ENCODE measurements at regions not wholly inside any gene's neighbourhood (a gene's known extent, or its start where the extent isn't known, plus 50 kb on each side); places are given as distances from the start of the nearest gene placed in this dataset.
"Not testable (repeated sequence)": the region's sequence is repeated elsewhere in the genome, so short reads cannot be mapped to it uniquely, and the experiment has no call there.

GRCh38 chr13:103517066-103517767 is 451.0 kb upstream of the SLC10A2 start:
- no peak for DNase-seq (ENCODE audit: low read depth)

DNA sequence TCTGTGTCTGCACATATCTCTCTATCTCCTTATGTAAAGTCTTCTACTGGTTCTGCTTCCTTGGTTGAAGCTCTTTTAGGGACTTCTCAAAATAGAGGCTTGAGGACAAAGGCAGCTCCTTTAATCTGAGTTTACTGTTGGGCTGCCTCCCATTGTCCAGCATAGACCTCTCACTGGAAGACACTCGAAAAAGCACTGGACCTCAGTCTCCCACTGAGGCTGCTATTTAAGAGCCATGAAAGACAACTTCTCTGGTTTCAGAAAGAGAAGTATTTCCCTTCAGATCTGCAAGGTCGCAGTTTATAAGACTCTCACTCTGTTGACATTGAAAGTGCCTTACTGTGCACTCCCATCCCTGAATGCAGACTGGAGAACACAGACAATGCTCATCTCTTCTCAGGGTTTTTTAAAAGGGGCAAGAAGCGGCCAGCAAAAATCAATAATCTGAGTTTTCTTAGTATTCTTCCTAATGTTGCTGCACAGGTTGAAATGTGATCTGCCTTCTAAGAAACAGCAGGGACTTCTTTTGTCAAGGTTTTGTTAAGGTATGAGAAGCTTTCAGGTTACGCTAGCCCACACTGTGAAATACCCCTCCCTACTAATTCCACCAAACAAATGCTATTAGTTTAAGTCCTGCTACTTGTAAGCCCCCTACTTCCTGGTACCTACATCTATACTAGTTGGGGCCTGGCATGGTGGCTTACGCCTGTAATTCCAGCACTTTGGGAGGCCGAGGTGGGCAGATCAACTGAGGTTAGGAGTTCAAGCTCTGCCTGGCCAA is 450.0 kb upstream of the SLC10A2 start:
- no peak for DNase-seq (ENCODE audit: low read depth)

- no peak for DNase-seq (ENCODE audit: low read depth)
These were observed 449.2 kb upstream of the SLC10A2 start for GRCh38 chr13:103515410-103515809.

DNA sequence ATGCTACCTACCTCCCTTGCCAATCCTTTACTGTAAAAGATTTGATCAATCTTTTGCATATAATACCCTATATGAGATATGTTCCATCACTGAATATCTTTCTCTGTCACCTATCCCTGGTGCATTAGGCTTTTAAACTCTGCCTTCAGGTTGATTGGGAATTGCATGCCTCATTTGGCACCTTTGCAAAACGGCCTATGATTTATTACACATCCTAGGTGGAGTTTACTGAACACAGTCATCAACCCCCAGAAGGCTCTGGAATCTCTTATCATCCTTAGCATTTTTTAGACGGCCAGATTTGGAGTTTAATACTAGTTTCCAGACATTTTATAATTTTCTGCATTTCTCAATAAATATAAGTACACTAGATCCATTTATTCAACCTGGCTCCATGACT is 448.4 kb upstream of the SLC10A2 start:
- DNase-seq (ENCODE audit: low read depth) = no peak

DNA sequence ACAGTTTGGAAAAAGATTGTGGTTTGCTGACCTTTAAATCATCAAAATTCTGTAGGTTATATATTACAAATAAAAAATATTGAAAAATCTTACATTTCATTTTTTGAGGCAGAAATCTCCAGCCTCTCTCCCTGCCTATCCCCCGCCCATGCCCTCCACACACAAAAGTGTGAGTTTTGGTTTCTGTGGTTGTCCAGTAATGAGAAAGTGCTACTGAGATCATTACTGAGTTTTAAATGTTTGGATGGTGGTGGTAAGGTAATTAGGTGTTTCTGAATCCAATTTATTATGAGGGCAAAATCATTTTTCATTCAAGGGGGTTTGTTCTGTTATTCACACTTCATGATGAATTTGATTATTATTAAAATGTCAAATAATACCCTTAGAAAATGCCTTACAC is 448.0 kb upstream of the SLC10A2 start:
- no peak for DNase-seq (ENCODE audit: low read depth)

GRCh38 chr13:103510007-103510535 is 443.9 kb upstream of the SLC10A2 start:
- DNase-seq (ENCODE audit: low read depth) = no peak

- no peak for DNase-seq (ENCODE audit: low read depth)
These were observed 431.2 kb upstream of the SLC10A2 start for GRCh38 chr13:103497404-103497803.

DNA sequence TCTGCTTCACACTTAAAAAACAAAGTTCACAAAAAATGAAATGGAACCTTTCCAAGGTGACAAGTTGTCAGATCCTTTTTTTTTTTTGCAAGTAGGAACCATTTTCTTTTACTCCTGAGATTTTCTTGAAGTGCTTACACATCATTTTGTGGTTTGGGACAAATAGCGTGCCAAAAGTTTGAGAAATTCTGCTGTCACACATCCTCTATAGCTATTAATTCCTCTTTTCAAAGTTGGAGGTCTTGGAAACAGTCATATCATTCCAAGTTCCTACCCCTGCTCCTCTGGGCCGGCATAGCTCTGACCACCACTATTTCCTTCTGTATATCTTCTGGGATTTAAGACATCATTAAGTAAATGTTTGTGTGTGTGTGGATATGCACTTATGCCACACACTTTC is 421.6 kb upstream of the SLC10A2 start:
- no peak for DNase-seq (ENCODE audit: low read depth)

DNA sequence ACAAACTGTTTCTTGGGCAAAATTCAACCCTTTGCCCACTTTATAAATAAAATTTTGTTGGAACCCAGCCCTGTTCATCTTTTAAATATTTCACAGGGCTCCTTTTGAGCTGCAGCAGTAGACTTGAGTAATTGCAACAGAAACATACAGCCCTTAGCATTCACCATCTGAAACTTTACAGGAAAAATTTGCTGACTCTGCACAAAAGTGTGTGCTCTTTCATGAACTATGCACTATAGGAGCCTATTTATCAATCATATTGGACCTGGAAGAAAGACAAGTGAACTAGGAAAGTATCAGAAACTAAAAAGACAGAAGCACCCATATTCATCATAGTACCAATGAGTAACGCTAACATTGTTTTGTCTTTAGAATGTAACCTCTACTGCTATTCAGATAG is 406.9 kb upstream of the SLC10A2 start:
- DNase-seq (ENCODE audit: low read depth) = no peak

- no peak for DNase-seq (ENCODE audit: low read depth)
These were observed 405.7 kb upstream of the SLC10A2 start for GRCh38 chr13:103471896-103472295.

DNA sequence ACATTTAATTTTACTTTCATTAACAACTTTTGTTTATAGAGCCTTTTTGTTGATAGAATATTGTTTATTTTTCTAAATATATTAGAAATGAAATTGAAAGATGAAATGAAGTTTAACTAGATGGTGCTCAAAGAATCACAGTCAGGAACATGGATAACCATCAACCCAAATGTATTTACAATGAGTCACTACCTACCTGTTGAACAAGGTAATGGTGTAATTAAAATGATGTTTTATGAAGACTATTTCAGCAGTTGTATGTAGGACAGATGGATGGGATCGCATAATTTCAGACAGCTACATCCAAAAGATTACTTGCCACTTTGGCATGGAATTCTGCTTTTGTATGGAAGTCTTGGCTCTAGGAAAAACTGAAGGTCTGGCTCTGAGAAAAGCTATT is 403.6 kb upstream of the SLC10A2 start:
- no peak for DNase-seq (ENCODE audit: low read depth)

GRCh38 chr13:103466761-103467160 is 400.5 kb upstream of the SLC10A2 start:
- no peak for DNase-seq (ENCODE audit: low read depth)

GRCh38 chr13:103460246-103460645 is 394.0 kb upstream of the SLC10A2 start:
- not testable (repeated sequence) for DNase-seq (ENCODE audit: low read depth)

DNA sequence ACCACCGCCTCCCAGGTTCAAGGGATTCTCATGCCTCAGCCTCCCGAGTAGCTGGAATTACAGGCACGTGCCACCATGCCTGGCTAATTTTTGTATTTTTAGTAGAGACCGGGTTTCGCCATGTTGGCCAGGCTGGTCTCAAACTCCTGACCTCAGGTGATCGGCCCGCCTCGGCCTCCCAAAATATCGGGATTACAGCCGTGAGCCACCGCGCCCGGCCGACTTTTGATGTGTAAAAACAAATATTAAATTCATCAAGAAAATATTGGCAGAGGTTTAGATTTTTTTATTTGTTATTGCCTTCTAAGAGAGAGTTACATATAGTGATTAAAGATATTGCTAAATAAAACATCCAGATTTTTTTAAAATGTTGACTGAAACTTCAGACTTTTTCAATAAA is 390.8 kb upstream of the SLC10A2 start:
- not testable (repeated sequence) for DNase-seq (ENCODE audit: low read depth)

- no peak for DNase-seq (ENCODE audit: low read depth)
These were observed 385.4 kb upstream of the SLC10A2 start for GRCh38 chr13:103451656-103452055.

DNA sequence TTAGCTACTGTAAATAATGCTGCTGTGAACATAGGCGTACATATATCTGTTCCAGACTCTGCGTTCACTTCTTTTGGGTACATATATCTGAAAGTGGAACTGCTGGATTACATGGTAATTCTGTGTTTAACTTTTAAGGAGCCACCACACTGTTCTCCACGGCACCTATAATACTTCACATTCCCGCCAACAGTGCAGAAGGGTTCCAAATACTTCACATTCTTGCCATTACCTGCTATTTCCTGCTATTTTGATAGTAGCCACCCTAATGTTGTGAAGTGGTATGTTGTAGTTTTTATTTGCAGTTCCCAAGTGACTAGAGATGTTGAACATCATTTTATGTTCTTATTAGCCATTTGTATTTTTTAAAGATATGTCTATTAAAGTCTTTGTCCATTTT is 377.4 kb upstream of the SLC10A2 start:
- no peak for DNase-seq (ENCODE audit: low read depth)

DNA sequence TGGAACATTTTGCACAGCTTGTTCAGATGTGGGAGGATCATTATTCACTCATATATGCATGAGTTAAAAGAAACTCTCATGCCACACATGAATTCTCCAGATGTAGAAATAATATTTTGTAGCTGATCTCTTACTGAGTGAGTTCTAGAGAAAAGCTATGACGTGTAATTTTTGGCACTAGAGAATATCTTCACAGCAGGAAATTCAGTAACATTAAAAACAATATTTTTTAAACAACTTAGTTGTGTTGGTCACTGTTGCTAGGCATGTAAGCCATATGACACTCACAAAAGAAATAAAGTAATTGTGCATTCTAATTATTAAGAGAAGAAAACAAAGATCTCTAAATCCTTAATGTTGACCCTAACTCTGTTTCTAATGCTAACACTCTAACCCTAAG is 371.4 kb upstream of the SLC10A2 start:
- DNase-seq (ENCODE audit: low read depth) = no peak

- DNase-seq (ENCODE audit: low read depth) = no peak
These were observed 369.9 kb upstream of the SLC10A2 start for GRCh38 chr13:103436057-103436654.

GRCh38 chr13:103431856-103432255 is 365.6 kb upstream of the SLC10A2 start:
- DNase-seq (ENCODE audit: low read depth) = no peak

- no peak for DNase-seq (ENCODE audit: low read depth)
These were observed 364.2 kb upstream of the SLC10A2 start for GRCh38 chr13:103430368-103430767.

- no peak for DNase-seq (ENCODE audit: low read depth)
These were observed 343.8 kb upstream of the SLC10A2 start for GRCh38 chr13:103410002-103410401.

DNA sequence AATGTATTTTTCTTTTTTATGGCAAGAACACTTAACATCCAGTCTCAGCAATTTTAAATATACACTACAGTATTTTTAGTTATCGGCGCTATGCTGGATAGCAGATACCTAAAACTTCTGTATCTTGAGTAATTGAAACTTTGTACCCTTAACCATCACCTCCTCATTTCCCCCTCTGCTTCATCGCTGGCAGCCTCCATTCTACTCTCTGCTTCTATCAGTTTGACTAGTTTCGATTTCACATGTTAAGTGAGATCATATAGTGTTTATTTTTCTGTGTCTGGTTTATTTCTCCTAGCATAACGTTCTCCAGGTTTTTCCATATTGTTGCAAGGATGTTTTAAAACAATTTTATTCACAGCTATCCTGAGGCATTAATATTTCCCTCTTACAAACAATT is 340.8 kb upstream of the SLC10A2 start:
- no peak for DNase-seq (ENCODE audit: low read depth)

GRCh38 chr13:103405297-103405696 is 339.1 kb upstream of the SLC10A2 start:
- no peak for DNase-seq (ENCODE audit: low read depth)
